GM19324 (cell line): ENCODE measurements at regions not wholly inside any gene's neighbourhood (a gene's known extent, or its start where the extent isn't known, plus 50 kb on each side); places are given as distances from the start of the nearest gene placed in this dataset.

ENCODE experiments used
- ATAC-seq: cut with Tn5 transposase; IDR thresholded peaks from one replicate; pipeline ENCODE4 v1.9.1; 2021; ENCODE audit warnings: mild to moderate bottlenecking, moderate library complexity; ENCODE audit not compliant: unreplicated experiment, low FRiP score

GRCh38 chr2:16266571-16266970 is 326.2 kb downstream of the MYCN start:
- ATAC-seq = no peak

GRCh38 chr2:16264931-16265540 is 324.7 kb downstream of the MYCN start:
- ATAC-seq = no peak

GRCh38 chr2:16264491-16264890 is 324.1 kb downstream of the MYCN start:
- ATAC-seq = no peak

- ATAC-seq = no peak
These were observed 323.0 kb downstream of the MYCN start for GRCh38 chr2:16263241-16263890.

- no peak for ATAC-seq
These were observed 322.3 kb downstream of the MYCN start for GRCh38 chr2:16262526-16263178.

- ATAC-seq = no peak
These were observed 321.4 kb downstream of the MYCN start for GRCh38 chr2:16261791-16262190.

- no peak for ATAC-seq
These were observed 320.7 kb downstream of the MYCN start for GRCh38 chr2:16261071-16261470.

- ATAC-seq = no peak
These were observed 319.9 kb downstream of the MYCN start for GRCh38 chr2:16260041-16260830.

- ATAC-seq = no peak
These were observed 318.7 kb downstream of the MYCN start for GRCh38 chr2:16259010-16259409.

- no peak for ATAC-seq
These were observed 318.0 kb downstream of the MYCN start for GRCh38 chr2:16258350-16258749.

GRCh38 chr2:16257322-16258028 is 317.1 kb downstream of the MYCN start:
- no peak for ATAC-seq

GRCh38 chr2:16256601-16257321 is 316.4 kb downstream of the MYCN start:
- no peak for ATAC-seq

- ATAC-seq = no peak
These were observed 314.8 kb downstream of the MYCN start for GRCh38 chr2:16255120-16255519.

GRCh38 chr2:16254356-16254965 is 314.1 kb downstream of the MYCN start:
- no peak for ATAC-seq

GRCh38 chr2:16253291-16253690 is 312.9 kb downstream of the MYCN start:
- ATAC-seq = no peak

GRCh38 chr2:16252891-16253290 is 312.5 kb downstream of the MYCN start:
- ATAC-seq = no peak

- ATAC-seq = no peak
These were observed 311.9 kb downstream of the MYCN start for GRCh38 chr2:16252251-16252650.

GRCh38 chr2:16251511-16252225 is 311.3 kb downstream of the MYCN start:
- no peak for ATAC-seq

GRCh38 chr2:16250886-16251285 is 310.5 kb downstream of the MYCN start:
- no peak for ATAC-seq
